ENCODE measurements at regions not wholly inside any gene's neighbourhood (a gene's known extent, or its start where the extent isn't known, plus 50 kb on each side); places are given as distances from the start of the nearest gene placed in this dataset.

DNA sequence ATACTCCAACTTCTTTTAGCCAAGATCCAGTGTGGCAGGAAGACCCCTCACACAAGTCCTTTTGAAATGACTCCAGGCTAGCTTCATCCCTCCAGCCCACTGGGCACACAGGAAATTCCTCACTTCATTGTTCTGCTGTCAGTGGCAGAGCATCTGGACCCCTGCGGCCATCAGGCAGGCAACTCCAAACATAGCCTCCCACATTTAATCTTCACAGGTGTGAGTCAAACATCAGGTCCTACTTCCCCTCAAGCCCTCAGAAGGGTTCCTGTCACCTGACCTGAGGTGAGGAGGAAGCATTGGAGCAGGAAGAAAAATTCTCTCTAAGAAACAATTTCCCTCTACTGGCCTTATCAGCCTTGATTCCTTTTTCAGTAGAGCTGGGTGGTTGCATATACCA, 51.1 kb upstream of the C1GALT1 start:
- TF ChIP-seq CTCF (IDR thresholded peaks at IDR 0.05; ENCODE audit: insufficient read depth, low read depth, low read length) (no peak), EZH2 (IDR thresholded peaks at IDR 0.05; ENCODE audit: insufficient read depth, low read length) (no peak)

Data from astrocyte (in vitro differentiated cells and primary cell).